ENCODE measurements at regions not wholly inside any gene's neighbourhood (a gene's known extent, or its start where the extent isn't known, plus 50 kb on each side); places are given as distances from the start of the nearest gene placed in this dataset.

DNA sequence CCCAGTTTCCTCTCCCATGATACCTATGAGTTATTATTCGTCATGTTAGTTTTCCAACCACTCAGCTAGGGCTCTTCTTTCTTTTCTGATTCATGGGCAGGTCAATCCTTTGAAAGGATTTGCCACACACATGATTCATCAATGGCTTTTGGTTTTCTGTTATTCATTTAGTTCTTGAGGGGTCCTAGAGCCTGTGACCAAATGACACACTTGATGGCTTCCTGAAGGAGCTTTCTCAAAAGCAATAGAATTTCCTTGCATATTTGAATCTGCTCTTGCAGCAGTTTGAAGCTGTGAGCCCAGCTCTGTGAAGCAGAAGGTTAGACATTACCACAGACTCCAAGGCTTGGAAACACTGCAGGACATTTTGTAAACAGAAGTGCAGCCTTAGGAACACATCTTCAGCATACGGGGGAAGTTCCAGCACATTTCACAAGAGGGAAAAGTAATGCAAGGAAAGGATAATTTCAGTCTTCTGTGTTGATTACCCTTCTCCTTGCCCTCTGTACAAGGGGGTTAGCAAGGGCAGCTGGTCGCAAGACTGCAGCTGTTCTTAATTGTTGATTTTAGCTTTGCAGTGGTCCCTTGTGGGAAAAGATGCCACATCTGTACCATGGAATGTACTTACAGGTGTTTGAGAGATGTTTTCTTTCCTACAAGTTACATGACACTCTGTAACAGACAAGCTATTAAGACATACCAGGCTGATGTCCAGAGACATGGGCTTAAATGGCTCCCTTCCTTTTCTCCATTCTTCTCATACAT is 338.6 kb downstream of the KCNRG start (continued):
- TF ChIP-seq, protein P1, sequence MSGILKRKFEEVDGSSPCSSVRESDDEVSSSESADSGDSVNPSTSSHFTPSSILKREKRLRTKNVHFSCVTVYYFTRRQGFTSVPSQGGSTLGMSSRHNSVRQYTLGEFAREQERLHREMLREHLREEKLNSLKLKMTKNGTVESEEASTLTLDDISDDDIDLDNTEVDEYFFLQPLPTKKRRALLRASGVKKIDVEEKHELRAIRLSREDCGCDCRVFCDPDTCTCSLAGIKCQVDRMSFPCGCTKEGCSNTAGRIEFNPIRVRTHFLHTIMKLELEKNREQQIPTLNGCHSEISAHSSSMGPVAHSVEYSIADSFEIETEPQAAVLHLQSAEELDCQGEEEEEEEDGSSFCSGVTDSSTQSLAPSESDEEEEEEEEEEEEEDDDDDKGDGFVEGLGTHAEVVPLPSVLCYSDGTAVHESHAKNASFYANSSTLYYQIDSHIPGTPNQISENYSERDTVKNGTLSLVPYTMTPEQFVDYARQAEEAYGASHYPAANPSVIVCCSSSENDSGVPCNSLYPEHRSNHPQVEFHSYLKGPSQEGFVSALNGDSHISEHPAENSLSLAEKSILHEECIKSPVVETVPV (CRISPR knock-in tag; IDR thresholded peaks at IDR 0.05), result no peak
- TF ChIP-seq OSR1 (CRISPR knock-in tag; IDR thresholded peaks at IDR 0.05) (no peak), ZC3H10 (CRISPR knock-in tag; IDR thresholded peaks at IDR 0.05) (no peak), ZNF8 (CRISPR knock-in tag; IDR thresholded peaks at IDR 0.05) (no peak), PPARA (CRISPR knock-in tag; IDR thresholded peaks at IDR 0.05; ENCODE audit: borderline replicate concordance) (no peak), SNAI2 (CRISPR knock-in tag; IDR thresholded peaks at IDR 0.05) (no peak)
- TF ChIP-seq, protein P2, sequence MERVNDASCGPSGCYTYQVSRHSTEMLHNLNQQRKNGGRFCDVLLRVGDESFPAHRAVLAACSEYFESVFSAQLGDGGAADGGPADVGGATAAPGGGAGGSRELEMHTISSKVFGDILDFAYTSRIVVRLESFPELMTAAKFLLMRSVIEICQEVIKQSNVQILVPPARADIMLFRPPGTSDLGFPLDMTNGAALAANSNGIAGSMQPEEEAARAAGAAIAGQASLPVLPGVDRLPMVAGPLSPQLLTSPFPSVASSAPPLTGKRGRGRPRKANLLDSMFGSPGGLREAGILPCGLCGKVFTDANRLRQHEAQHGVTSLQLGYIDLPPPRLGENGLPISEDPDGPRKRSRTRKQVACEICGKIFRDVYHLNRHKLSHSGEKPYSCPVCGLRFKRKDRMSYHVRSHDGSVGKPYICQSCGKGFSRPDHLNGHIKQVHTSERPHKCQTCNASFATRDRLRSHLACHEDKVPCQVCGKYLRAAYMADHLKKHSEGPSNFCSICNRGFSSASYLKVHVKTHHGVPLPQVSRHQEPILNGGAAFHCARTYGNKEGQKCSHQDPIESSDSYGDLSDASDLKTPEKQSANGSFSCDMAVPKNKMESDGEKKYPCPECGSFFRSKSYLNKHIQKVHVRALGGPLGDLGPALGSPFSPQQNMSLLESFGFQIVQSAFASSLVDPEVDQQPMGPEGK (CRISPR knock-in tag; IDR thresholded peaks at IDR 0.05; ENCODE audit: borderline replicate concordance), result no peak
- TF ChIP-seq, protein P3, sequence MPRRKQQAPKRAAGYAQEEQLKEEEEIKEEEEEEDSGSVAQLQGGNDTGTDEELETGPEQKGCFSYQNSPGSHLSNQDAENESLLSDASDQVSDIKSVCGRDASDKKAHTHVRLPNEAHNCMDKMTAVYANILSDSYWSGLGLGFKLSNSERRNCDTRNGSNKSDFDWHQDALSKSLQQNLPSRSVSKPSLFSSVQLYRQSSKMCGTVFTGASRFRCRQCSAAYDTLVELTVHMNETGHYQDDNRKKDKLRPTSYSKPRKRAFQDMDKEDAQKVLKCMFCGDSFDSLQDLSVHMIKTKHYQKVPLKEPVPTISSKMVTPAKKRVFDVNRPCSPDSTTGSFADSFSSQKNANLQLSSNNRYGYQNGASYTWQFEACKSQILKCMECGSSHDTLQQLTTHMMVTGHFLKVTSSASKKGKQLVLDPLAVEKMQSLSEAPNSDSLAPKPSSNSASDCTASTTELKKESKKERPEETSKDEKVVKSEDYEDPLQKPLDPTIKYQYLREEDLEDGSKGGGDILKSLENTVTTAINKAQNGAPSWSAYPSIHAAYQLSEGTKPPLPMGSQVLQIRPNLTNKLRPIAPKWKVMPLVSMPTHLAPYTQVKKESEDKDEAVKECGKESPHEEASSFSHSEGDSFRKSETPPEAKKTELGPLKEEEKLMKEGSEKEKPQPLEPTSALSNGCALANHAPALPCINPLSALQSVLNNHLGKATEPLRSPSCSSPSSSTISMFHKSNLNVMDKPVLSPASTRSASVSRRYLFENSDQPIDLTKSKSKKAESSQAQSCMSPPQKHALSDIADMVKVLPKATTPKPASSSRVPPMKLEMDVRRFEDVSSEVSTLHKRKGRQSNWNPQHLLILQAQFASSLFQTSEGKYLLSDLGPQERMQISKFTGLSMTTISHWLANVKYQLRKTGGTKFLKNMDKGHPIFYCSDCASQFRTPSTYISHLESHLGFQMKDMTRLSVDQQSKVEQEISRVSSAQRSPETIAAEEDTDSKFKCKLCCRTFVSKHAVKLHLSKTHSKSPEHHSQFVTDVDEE (CRISPR knock-in tag; IDR thresholded peaks at IDR 0.05), result no peak

DNA sequence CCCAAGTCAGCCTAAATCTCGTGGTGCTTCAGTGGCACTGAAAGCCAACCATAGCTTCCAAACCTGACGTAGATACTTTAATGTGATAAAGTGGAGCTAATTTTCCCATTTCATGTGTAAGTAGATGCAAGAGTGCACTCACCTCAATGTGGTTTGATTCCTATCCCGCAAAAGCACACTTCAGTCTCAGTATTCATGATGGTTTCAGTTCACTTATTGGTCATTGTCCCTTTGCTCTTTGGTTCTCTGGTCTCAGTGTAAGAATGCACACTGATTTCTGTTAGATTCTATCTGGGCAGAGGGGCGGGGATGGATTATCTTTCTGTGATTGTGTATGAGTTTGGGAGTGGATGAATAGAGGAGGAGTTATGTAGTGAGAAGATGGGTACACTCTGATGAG is 340.6 kb downstream of the KCNRG start:
- no peak for ATAC-seq
- TF ChIP-seq, protein P1 (CRISPR knock-in tag; IDR thresholded peaks at IDR 0.05), result no peak
- TF ChIP-seq ARNTL (CRISPR knock-in tag; IDR thresholded peaks at IDR 0.05; ENCODE audit: borderline replicate concordance, low read depth) (no peak), BACH2 (CRISPR knock-in tag; IDR thresholded peaks at IDR 0.05; ENCODE audit: borderline replicate concordance) (no peak), SNAI2 (CRISPR knock-in tag; IDR thresholded peaks at IDR 0.05) (no peak), ISL1 (CRISPR knock-in tag; IDR thresholded peaks at IDR 0.05) (no peak), TCF4 (CRISPR knock-in tag; IDR thresholded peaks at IDR 0.05; ENCODE audit: borderline replicate concordance) (no peak), ZNF8 (CRISPR knock-in tag; IDR thresholded peaks at IDR 0.05) (no peak), CSDC2 (CRISPR knock-in tag; IDR thresholded peaks at IDR 0.05) (no peak), ZFP30 (CRISPR knock-in tag; IDR thresholded peaks at IDR 0.05) (no peak), ZNF565 (CRISPR knock-in tag; conservative IDR thresholded peaks at IDR 0.05; ENCODE audit: low read depth) (no peak), RARB (CRISPR knock-in tag; IDR thresholded peaks at IDR 0.05) (no peak), PPARA (CRISPR knock-in tag; IDR thresholded peaks at IDR 0.05; ENCODE audit: borderline replicate concordance) (no peak)
- TF ChIP-seq, protein P4, sequence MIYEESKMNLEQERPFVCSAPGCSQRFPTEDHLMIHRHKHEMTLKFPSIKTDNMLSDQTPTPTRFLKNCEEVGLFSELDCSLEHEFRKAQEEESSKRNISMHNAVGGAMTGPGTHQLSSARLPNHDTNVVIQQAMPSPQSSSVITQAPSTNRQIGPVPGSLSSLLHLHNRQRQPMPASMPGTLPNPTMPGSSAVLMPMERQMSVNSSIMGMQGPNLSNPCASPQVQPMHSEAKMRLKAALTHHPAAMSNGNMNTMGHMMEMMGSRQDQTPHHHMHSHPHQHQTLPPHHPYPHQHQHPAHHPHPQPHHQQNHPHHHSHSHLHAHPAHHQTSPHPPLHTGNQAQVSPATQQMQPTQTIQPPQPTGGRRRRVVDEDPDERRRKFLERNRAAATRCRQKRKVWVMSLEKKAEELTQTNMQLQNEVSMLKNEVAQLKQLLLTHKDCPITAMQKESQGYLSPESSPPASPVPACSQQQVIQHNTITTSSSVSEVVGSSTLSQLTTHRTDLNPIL (CRISPR knock-in tag; IDR thresholded peaks at IDR 0.05; ENCODE audit: low read depth), result no peak
- TF ChIP-seq, protein P2 (CRISPR knock-in tag; IDR thresholded peaks at IDR 0.05; ENCODE audit: borderline replicate concordance), result no peak
- TF ChIP-seq, protein P3 (CRISPR knock-in tag; IDR thresholded peaks at IDR 0.05), result no peak
- TF ChIP-seq, protein P5, sequence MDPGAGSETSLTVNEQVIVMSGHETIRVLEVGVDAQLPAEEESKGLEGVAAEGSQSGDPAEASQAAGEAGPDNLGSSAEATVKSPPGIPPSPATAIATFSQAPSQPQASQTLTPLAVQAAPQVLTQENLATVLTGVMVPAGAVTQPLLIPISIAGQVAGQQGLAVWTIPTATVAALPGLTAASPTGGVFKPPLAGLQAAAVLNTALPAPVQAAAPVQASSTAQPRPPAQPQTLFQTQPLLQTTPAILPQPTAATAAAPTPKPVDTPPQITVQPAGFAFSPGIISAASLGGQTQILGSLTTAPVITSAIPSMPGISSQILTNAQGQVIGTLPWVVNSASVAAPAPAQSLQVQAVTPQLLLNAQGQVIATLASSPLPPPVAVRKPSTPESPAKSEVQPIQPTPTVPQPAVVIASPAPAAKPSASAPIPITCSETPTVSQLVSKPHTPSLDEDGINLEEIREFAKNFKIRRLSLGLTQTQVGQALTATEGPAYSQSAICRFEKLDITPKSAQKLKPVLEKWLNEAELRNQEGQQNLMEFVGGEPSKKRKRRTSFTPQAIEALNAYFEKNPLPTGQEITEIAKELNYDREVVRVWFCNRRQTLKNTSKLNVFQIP (CRISPR knock-in tag; IDR thresholded peaks at IDR 0.05; ENCODE audit: borderline replicate concordance, low read depth), result no peak

Data from SK-N-SH treated with all-trans-retinoic acid at 6 μM for 48 hours (cell line).